H7 (cell line): ENCODE measurements at regions not wholly inside any gene's neighbourhood (a gene's known extent, or its start where the extent isn't known, plus 50 kb on each side); places are given as distances from the start of the nearest gene placed in this dataset.

Experiments used
- DNase-seq: peaks from one replicate; pipeline ENCODE4 v3.0.0; 2012
- H3K27me3 ChIP-seq: 2 replicates; pipeline ENCODE4 v1.6.0; 2011; ENCODE audit warnings: mild to moderate bottlenecking, low read length; ENCODE audit not compliant: control insufficient read depth, insufficient read depth
- H3K36me3 ChIP-seq: replicated peaks from 2 replicates; pipeline ENCODE4 v1.5.1; 2011; ENCODE audit warnings: low read length; ENCODE audit not compliant: control insufficient read depth, insufficient read depth
- H3K4me3 ChIP-seq: 2 replicates; pipeline ENCODE4 v1.5.1; 2011; ENCODE audit warnings: low read depth, mild to moderate bottlenecking, control low read depth, low read length, moderate library complexity; ENCODE audit not compliant: insufficient read depth

GRCh38 chr15:53462651-53463050 is 296.8 kb downstream of the WDR72 start:
- no peak overlapping the region for H3K4me3 ChIP-seq
- no peaks in the 10 kb centered on the region for H3K27me3 ChIP-seq
- no peak for DNase-seq
- no peaks in the 10 kb centered on the region for H3K36me3 ChIP-seq

GRCh38 chr15:53461677-53462076 is 297.8 kb downstream of the WDR72 start:
- DNase-seq = no peak
- Histone ChIP-seq H3K27me3 (no peaks in the 10 kb centered on the region), H3K36me3 (no peaks in the 10 kb centered on the region), H3K4me3 (no peak overlapping the region)

- no peak for DNase-seq
- Histone ChIP-seq H3K36me3 (no peaks in the 10 kb centered on the region), H3K27me3 (no peaks in the 10 kb centered on the region), H3K4me3 (no peak overlapping the region)
Observed at GRCh38 chr15:53458736-53459135, 300.7 kb downstream of the WDR72 start.

GRCh38 chr15:53457479-53457878 is 302.0 kb downstream of the WDR72 start:
- H3K27me3 ChIP-seq = no peaks in the 10 kb centered on the region
- no peak overlapping the region for H3K4me3 ChIP-seq
- no peak for DNase-seq

GRCh38 chr15:53454843-53455721 is 304.4 kb downstream of the WDR72 start:
- no peaks in the 10 kb centered on the region for H3K27me3 ChIP-seq
- H3K36me3 ChIP-seq = no peaks in the 10 kb centered on the region
- H3K4me3 ChIP-seq = no peak overlapping the region
- DNase-seq = no peak

More at GRCh38 chr15:53457479-53457878, 302.0 kb downstream of the WDR72 start:
- no peaks in the 10 kb centered on the region for H3K36me3 ChIP-seq

- Histone ChIP-seq H3K36me3 (no peaks in the 10 kb centered on the region), H3K4me3 (no peak overlapping the region), H3K27me3 (no peaks in the 10 kb centered on the region; the same call in 1 of the 2 replicates)
- DNase-seq = no peak
Observed at GRCh38 chr15:53454535-53454842, 305.0 kb downstream of the WDR72 start.

- H3K36me3 ChIP-seq = no peaks in the 10 kb centered on the region
- DNase-seq = no peak
- H3K27me3 ChIP-seq = no peaks in the 10 kb centered on the region; the same call in 1 of the 2 replicates
- no peak overlapping the region for H3K4me3 ChIP-seq
Observed at GRCh38 chr15:53453253-53454105, 306.0 kb downstream of the WDR72 start.

GRCh38 chr15:53448232-53449015 is 311.0 kb downstream of the WDR72 start:
- no peaks in the 10 kb centered on the region; the same call in 1 of the 2 replicates for H3K27me3 ChIP-seq
- no peak for DNase-seq
- H3K4me3 ChIP-seq = no peak overlapping the region

GRCh38 chr15:53447742-53448141 is 311.7 kb downstream of the WDR72 start:
- DNase-seq = no peak
- Histone ChIP-seq H3K36me3 (no peaks in the 10 kb centered on the region), H3K27me3 (no peaks in the 10 kb centered on the region; the same call in 1 of the 2 replicates), H3K4me3 (no peak overlapping the region)

More at GRCh38 chr15:53448232-53449015, 311.0 kb downstream of the WDR72 start:
- H3K36me3 ChIP-seq = no peaks in the 10 kb centered on the region

- Histone ChIP-seq H3K36me3 (no peaks in the 10 kb centered on the region), H3K4me3 (no peak overlapping the region), H3K27me3 (no peaks in the 10 kb centered on the region; the same call in 1 of the 2 replicates)
- DNase-seq = no peak
Observed at GRCh38 chr15:53447053-53447574, 312.3 kb downstream of the WDR72 start.

GRCh38 chr15:53446376-53446775 is 313.1 kb downstream of the WDR72 start:
- no peaks in the 10 kb centered on the region for H3K36me3 ChIP-seq
- DNase-seq = no peak
- H3K27me3 ChIP-seq = no peaks in the 10 kb centered on the region; the same call in 1 of the 2 replicates
- H3K4me3 ChIP-seq = no peak overlapping the region

- DNase-seq = no peak
- H3K36me3 ChIP-seq = no peaks in the 10 kb centered on the region
- H3K4me3 ChIP-seq = no peak overlapping the region
- H3K27me3 ChIP-seq = no peaks in the 10 kb centered on the region; the same call in 1 of the 2 replicates
Observed at GRCh38 chr15:53445531-53445930, 313.9 kb downstream of the WDR72 start.

- Histone ChIP-seq H3K27me3 (no peaks in the 10 kb centered on the region), H3K4me3 (no peak overlapping the region), H3K36me3 (no peaks in the 10 kb centered on the region)
- no peak for DNase-seq
Observed at GRCh38 chr15:53437985-53438841, 321.2 kb downstream of the WDR72 start.
